ENCODE measurements at regions not wholly inside any gene's neighbourhood (a gene's known extent, or its start where the extent isn't known, plus 50 kb on each side); places are given as distances from the start of the nearest gene placed in this dataset.
A peak's percentile ranks its signal among the peaks of the same experiment; 100 is the strongest.

- Histone ChIP-seq H4K20me1 (ENCODE audit: insufficient read depth, low read length, poor library complexity, severe bottlenecking) (no peaks in the 10 kb centered on the region), H3K27me3 (ENCODE audit: insufficient read depth, low read length, poor library complexity, severe bottlenecking) (no peaks in the 10 kb centered on the region), H3K79me2 (ENCODE audit: insufficient read depth, low read length) (no peaks in the 10 kb centered on the region), H3F3A (ENCODE audit: low read depth) (no peaks in the 10 kb centered on the region), H3K4me1 (ENCODE audit: insufficient read depth, low read length, poor library complexity, severe bottlenecking) (no peaks in the 10 kb centered on the region), H3K36me3 (ENCODE audit: insufficient read depth, low read length) (no peaks in the 10 kb centered on the region), H3K4me3 (ENCODE audit: low read length, poor library complexity, severe bottlenecking) (no peak overlapping the region), H3K9me2 (replicated peaks; ENCODE audit: low read depth, low read length) (no peaks in the 10 kb centered on the region), H3K9ac (ENCODE audit: low read depth, low read length, poor library complexity, severe bottlenecking) (no peak overlapping the region), H3K4me2 (ENCODE audit: low read depth, low read length, poor library complexity, severe bottlenecking) (no peak overlapping the region), H2AFZ (ENCODE audit: low read length) (no peak overlapping the region), H3K9me3 (ENCODE audit: insufficient read depth, low read depth, low read length) (no peaks in the 10 kb centered on the region)
- TF ChIP-seq CTCF (conservative IDR thresholded peaks at IDR 0.05; ENCODE audit: low read length) (no peak), EZH2phosphoT487 (IDR thresholded peaks at IDR 0.05; ENCODE audit: borderline replicate concordance) (no peak)
Observed at GRCh38 chr2:194822657-194823056, 834.4 kb upstream of the SLC39A10 start.

- no peak overlapping the region for H2AFZ ChIP-seq (ENCODE audit: low read length)
- H3K9me2 ChIP-seq (replicated peaks; ENCODE audit: low read depth, low read length): no peaks in the 10 kb centered on the region
- H3K27me3 ChIP-seq (ENCODE audit: insufficient read depth, low read length, poor library complexity, severe bottlenecking): no peaks in the 10 kb centered on the region
- TF ChIP-seq EZH2phosphoT487 (IDR thresholded peaks at IDR 0.05; ENCODE audit: borderline replicate concordance): no peak
- TF ChIP-seq CTCF (conservative IDR thresholded peaks at IDR 0.05; ENCODE audit: low read length): no peak
- H3F3A ChIP-seq (ENCODE audit: low read depth): no peaks in the 10 kb centered on the region
- no peaks in the 10 kb centered on the region for H3K4me1 ChIP-seq (ENCODE audit: insufficient read depth, low read length, poor library complexity, severe bottlenecking)
- H3K36me3 ChIP-seq (ENCODE audit: insufficient read depth, low read length): no peaks in the 10 kb centered on the region
- no peak overlapping the region for H3K4me2 ChIP-seq (ENCODE audit: low read depth, low read length, poor library complexity, severe bottlenecking)
- H4K20me1 ChIP-seq (ENCODE audit: insufficient read depth, low read length, poor library complexity, severe bottlenecking): no peaks in the 10 kb centered on the region
- H3K9ac ChIP-seq (ENCODE audit: low read depth, low read length, poor library complexity, severe bottlenecking): no peak overlapping the region
- H3K9me3 ChIP-seq (ENCODE audit: insufficient read depth, low read depth, low read length): no peaks in the 10 kb centered on the region
- H3K79me2 ChIP-seq (ENCODE audit: insufficient read depth, low read length): no peaks in the 10 kb centered on the region
- no peak overlapping the region for H3K4me3 ChIP-seq (ENCODE audit: low read length, poor library complexity, severe bottlenecking)
Observed at GRCh38 chr2:194822097-194822496, 834.9 kb upstream of the SLC39A10 start.

DNA sequence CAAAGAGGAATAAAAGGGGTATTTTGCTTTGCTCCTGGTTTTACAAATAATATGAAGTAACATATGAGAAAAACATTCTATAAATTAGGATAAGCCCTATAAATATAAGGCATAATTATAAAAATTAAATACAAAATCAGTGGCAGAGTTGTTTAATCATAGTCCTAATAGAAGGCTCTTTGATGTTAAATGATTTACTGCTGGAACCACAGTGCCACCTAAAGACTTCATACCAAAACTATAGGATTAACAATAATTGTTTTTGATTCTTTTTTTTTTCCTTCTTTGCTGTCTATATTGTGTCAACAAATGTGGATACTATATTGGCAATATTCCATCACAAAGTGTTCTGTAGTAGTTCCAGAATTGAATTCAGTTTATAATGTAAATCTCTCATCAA, 837.7 kb upstream of the SLC39A10 start:
- H3K4me1 ChIP-seq (ENCODE audit: insufficient read depth, low read length, poor library complexity, severe bottlenecking): no peaks in the 10 kb centered on the region
- H3F3A ChIP-seq (ENCODE audit: low read depth): no peaks in the 10 kb centered on the region
- no peaks in the 10 kb centered on the region for H3K79me2 ChIP-seq (ENCODE audit: insufficient read depth, low read length)
- H3K36me3 ChIP-seq (ENCODE audit: insufficient read depth, low read length): no peaks in the 10 kb centered on the region
- H3K27me3 ChIP-seq (ENCODE audit: insufficient read depth, low read length, poor library complexity, severe bottlenecking): no peaks in the 10 kb centered on the region
- no peak overlapping the region for H3K4me2 ChIP-seq (ENCODE audit: low read depth, low read length, poor library complexity, severe bottlenecking)
- H2AFZ ChIP-seq (ENCODE audit: low read length): no peak overlapping the region
- no peaks in the 10 kb centered on the region for H3K9me2 ChIP-seq (replicated peaks; ENCODE audit: low read depth, low read length)
- H3K4me3 ChIP-seq (ENCODE audit: low read length, poor library complexity, severe bottlenecking): no peak overlapping the region
- no peaks in the 10 kb centered on the region for H4K20me1 ChIP-seq (ENCODE audit: insufficient read depth, low read length, poor library complexity, severe bottlenecking)
- no peak overlapping the region for H3K9ac ChIP-seq (ENCODE audit: low read depth, low read length, poor library complexity, severe bottlenecking)
- no peaks in the 10 kb centered on the region for H3K9me3 ChIP-seq (ENCODE audit: insufficient read depth, low read depth, low read length)
- TF ChIP-seq EZH2phosphoT487 (IDR thresholded peaks at IDR 0.05; ENCODE audit: borderline replicate concordance) (no peak), CTCF (conservative IDR thresholded peaks at IDR 0.05; ENCODE audit: low read length) (peak; percentile 64)
